BJ (cell line): ENCODE measurements at regions not wholly inside any gene's neighbourhood (a gene's known extent, or its start where the extent isn't known, plus 50 kb on each side); places are given as distances from the start of the nearest gene placed in this dataset.

Source experiments
- CTCF ChIA-PET: fragments of 350-600 bp; formaldehyde crosslinking; extraction: SDS; loops from one replicate; lab custom pipeline; 2021; ENCODE audit warnings: antibody characterized with exemption, inconsistent platforms; lab: Yijun Ruan, JAX
- POLR2A ChIA-PET: fragments of 300-600 bp; sonication (Branson Sonifier 250); formaldehyde crosslinking; extraction: SDS; loops from one replicate; lab custom pipeline; 2021; ENCODE audit warnings: antibody characterized with exemption; lab: Charles Lee
- DNase-seq: peaks from one replicate; pipeline ENCODE4 v3.0.0-alpha.2; 2011; ENCODE audit warnings: low read depth
- H3K27me3 ChIP-seq: 2 replicates; pipeline ENCODE4 v1.6.0; 2011; ENCODE audit warnings: low read length; ENCODE audit not compliant: control insufficient read depth, insufficient read depth
- H3K36me3 ChIP-seq: 2 replicates; pipeline ENCODE4 v1.5.1; 2011; ENCODE audit warnings: low read length; ENCODE audit not compliant: control insufficient read depth, insufficient read depth
- H3K4me3 ChIP-seq: 2 replicates; pipeline ENCODE4 v1.5.1; 2011; ENCODE audit warnings: low read depth, mild to moderate bottlenecking, control low read depth, low read length
- CTCF ChIP-seq: IDR thresholded peaks from 2 replicates; pipeline ENCODE4 v1.5.1; 2011; ENCODE audit warnings: low read depth, mild to moderate bottlenecking, control low read depth, inconsistent platforms, low read length, moderate library complexity; ENCODE audit not compliant: insufficient read depth

GRCh38 chr10:9188022-9188810 is 1133.7 kb downstream of the GATA3 start:
- no peak for TF ChIP-seq CTCF
- CTCF ChIA-PET: interaction anchor here (1.7 kb wide), 1 partner anchor 21 kb away, joined by 8 read pairs; no protein-coding TSS in a partner anchor
- Histone ChIP-seq H3K36me3 (no peaks in the 10 kb centered on the region), H3K4me3 (no peak overlapping the region), H3K27me3 (no peaks in the 10 kb centered on the region)
- POLR2A ChIA-PET: no interaction called here
- peak; percentile 57 for DNase-seq

DNA sequence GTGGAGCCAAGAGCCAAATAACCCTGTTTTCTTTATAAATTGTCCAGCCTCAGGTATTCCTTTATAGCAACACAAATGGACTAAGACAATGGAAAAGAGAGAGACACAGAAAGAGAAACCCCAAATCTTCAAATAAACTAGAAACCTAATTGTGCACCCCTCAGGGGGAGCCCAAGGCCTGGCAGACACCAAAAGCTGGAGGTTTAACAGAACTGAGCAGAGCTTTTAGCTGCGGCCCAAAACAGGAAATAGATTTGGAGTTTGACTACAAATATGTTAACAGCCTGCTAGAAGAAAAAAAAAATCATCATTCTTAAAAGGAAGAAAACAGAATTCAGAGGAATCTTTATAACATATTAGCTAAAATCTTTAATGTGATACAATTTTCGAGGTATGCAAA is 1135.0 kb downstream of the GATA3 start:
- ChIA-PET POLR2A (no interaction called here), CTCF (interaction anchor here (0.5 to 1.7 kb wide), 2 partner anchors 19 to 1434 kb away, joined by 3 to 8 read pairs; no protein-coding TSS in a partner anchor)
- H3K4me3 ChIP-seq: no peak overlapping the region

GRCh38 chr10:9193120-9193519 is 1138.6 kb downstream of the GATA3 start:
- no peak for TF ChIP-seq CTCF
- POLR2A ChIA-PET: no interaction called here
- CTCF ChIA-PET: interaction anchor here (1.4 kb wide), 1 partner anchor 19 kb away, joined by 3 read pairs; no protein-coding TSS in a partner anchor
- Histone ChIP-seq H3K27me3 (no peaks in the 10 kb centered on the region), H3K36me3 (no peaks in the 10 kb centered on the region), H3K4me3 (no peak overlapping the region)
- DNase-seq: no peak

More for the DNA sequence above, 1135.0 kb downstream of the GATA3 start:
- no peak for TF ChIP-seq CTCF
- H3K36me3 ChIP-seq: no peaks in the 10 kb centered on the region
- no peaks in the 10 kb centered on the region for H3K27me3 ChIP-seq
- DNase-seq: no peak

DNA sequence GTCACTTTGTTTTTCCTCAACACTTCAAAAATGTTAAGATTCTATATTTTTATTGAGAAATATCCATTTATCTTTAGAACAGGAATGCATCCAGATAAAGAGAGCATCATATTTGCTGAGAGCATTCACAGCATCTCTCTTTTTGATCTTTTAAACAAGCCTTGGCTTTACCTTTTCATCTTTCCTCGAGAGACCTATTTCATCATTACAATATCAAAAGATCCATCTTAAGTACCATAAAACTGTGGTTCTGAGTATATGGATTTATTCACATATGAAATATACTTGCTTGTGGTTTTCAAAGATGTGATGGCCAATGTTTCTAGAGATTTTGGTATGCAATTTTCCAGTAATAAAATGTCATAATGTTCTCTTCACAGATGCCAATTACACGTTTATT is 1140.9 kb downstream of the GATA3 start:
- no peak for TF ChIP-seq CTCF
- ChIA-PET POLR2A (no interaction called here), CTCF (no interaction called here)

GRCh38 chr10:9198611-9199010 is 1144.1 kb downstream of the GATA3 start:
- Histone ChIP-seq H3K27me3 (no peaks in the 10 kb centered on the region), H3K36me3 (no peaks in the 10 kb centered on the region), H3K4me3 (no peak overlapping the region)
- CTCF ChIA-PET: interaction anchor here (1.2 kb wide), 1 partner anchor 12 kb away, joined by 4 read pairs; no protein-coding TSS in a partner anchor
- TF ChIP-seq CTCF: no peak
- POLR2A ChIA-PET: no interaction called here
- peak; percentile 32 for DNase-seq

More for the DNA sequence above, 1140.9 kb downstream of the GATA3 start:
- H3K27me3 ChIP-seq: no peaks in the 10 kb centered on the region
- DNase-seq: no peak
- H3K4me3 ChIP-seq: no peak overlapping the region
- no peaks in the 10 kb centered on the region for H3K36me3 ChIP-seq
